Superior temporal gyrus (tissue), 1 donor: ENCODE measurements at regions not wholly inside any gene's neighbourhood (a gene's known extent, or its start where the extent isn't known, plus 50 kb on each side); places are given as distances from the start of the nearest gene placed in this dataset.
"Not testable (repeated sequence)": the region's sequence is repeated elsewhere in the genome, so short reads cannot be mapped to it uniquely, and the experiment has no call there.

ENCODE experiments used
- DNase-seq: peaks from one replicate; pipeline ENCODE4 v3.0.0-alpha.2; 2016; ENCODE audit errors: extremely low spot score

DNA sequence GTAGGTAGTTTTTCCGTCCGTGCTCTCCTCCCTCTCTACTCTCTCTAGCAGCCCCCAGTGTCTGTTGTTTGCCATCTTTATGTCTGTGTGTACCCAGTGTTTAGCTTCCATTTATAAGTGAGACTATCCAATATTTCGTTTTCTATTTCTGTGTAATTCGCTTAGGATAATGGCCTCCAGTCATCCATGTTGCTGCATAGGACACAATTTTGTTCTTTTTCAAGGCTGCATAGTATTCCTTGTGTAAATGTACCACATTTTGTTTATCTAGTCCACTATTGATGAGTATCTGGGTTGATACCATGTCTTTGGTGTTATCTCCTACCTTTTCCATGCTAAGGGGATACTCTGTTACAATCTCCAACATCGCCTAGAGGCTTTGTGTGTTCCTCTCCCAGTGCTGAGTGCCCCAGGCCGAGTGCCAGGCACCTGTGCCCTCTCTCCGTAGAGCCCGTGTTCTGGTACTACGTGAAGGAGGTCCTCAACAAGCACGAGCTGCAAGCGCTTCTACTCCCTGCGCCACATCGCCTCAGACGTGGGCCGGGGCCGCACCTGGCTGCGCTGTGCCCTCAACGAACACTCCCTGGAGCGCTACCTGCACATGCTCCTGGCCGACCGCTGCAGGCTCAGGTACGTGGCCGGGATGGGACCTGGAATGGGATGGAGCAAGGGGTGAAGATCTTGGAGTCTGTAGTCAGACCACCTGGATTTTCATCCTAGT, 51.0 kb downstream of the NPIPB11 start:
- DNase-seq = not testable (repeated sequence)

DNA sequence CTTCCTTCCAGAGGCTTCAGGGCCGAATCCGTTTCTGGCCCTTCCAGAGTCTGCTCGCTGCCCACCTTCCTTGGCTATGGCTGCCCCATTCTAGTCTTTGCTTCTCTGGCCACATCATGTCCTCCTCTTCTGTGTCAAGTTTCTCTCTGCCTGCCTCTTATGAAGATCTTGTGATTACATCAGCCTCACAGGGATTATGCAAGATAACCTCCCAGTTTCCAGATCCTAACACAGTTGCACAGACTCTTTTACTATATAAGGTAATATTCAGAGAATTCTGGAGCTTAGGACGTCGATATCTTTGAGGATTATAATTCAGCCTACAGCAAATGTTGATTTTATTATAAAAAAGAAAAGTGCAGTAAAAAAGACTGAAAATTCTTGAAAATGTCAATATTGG, 52.1 kb downstream of the NPIPB11 start:
- not testable (repeated sequence) for DNase-seq

DNA sequence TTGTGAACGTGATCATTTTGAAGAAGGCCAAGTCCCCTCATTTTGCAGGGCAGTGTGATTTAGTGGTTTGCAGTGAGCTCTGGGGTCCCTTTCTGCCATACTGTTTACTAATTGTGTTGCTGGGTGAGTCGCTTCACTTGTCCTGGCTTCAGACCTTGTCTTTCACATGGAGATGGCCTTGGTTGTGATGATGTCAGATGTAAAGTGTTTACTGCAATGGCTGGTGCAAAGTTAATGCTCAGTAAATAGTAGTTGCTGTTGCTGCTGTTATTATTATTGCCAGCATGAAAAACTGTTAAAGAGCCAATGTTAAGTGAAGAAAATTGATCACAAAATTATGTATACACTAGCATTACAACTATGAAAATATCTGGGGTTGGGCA, 53.9 kb downstream of the NPIPB11 start:
- not testable (repeated sequence) for DNase-seq

DNA sequence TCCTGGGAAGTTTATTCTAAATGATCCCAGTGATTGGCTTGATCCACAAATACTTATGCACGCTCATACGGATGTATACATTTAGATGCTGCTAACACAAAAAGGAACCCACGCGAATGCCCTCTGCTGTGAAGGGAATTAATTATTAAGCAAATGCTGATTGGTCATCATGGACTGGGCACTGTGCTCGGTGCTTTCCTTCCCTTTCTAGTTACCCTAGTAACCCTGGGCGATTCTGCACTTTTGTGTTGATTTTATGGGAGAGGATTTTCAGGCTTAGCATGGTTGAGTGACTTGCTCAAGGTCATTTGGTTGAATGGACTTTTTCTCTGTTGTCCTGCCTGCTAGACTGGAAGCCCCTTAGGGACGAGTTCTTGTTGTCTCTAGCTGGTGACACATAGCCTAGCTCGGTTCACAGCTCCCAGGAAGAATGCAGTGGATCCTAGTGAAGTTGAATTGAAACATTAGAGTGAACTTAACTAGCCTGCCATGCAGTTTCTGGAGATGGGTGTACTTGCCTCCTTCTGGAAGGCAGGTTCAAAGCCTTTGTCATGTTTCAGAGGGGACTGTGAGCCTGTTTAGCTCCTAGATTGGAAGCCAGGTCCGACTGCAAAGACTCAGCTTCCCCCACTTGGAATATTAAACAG, 54.4 kb downstream of the NPIPB11 start:
- DNase-seq = not testable (repeated sequence)

DNA sequence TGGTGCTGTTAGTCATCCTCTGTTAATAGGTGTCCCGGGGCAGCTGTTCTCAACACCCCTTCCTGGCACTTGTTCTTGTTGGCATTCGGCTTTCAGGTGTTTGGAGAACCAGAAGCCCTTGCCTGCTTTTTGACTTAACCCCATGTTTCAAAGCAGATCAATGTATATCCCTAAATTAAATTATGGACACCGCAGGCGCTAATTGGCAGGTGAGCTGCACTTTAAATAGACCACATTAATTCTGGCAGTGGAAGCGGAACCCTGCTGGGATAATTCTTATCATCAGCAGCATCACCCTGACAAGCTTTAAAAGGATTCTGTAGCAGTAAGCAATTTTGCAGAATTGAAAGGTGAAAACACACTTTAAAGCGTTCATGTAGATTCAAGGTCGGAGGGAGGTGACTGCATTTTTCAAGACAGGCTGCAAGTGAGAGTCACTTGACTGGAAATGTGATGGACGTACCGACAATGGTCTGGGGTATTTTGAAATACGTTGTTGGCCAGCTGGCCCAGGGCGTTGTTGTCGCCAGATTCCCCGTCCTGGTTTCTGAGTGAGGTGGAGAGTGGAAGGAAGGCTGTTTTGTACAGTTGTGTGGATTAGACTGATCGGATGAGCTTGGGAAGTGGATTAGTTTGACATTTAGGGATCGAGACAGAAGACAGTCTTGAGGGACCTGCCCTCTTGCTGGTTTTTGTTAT, 55.1 kb downstream of the NPIPB11 start:
- DNase-seq = not testable (repeated sequence)

DNA sequence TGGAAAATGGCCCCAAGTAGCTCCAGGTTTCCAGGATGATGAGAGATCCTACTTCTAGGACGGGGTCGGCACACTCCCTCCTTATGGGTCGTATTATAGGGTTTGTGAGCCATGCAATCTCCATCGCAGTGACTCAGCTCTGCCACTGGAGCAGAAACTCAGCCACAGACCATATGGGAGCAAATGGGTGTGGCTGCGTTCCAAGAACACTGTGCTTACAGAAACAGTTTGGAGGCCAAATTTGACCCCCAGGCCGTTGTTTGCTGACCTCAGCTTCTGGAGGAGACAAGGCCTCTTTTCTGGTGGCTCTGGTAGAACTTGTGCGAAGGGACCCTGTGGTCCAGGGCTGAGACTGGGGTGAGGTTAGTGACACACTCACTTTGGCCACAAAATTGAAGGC, 56.5 kb downstream of the NPIPB11 start:
- DNase-seq = not testable (repeated sequence)

DNA sequence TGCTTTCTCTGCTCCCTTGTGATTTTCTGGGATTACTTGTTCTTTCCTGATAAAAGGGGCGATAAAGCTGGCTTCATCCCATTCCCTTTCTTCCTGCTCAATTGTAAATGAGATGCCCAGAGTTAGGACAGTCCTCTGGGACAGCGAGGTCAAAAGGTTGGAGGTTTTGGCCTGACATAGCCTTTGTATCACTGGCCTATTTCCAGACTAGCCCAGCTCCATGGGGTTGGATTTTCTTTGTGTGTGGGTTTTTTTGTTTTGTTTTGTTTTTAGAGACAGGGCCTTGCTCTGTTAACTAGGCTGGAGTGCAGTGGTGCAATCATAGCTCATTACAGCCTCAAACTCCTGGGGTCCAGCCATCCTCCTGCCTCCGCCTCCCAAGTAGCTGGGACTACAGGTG, 57.8 kb downstream of the NPIPB11 start:
- DNase-seq = not testable (repeated sequence)

DNA sequence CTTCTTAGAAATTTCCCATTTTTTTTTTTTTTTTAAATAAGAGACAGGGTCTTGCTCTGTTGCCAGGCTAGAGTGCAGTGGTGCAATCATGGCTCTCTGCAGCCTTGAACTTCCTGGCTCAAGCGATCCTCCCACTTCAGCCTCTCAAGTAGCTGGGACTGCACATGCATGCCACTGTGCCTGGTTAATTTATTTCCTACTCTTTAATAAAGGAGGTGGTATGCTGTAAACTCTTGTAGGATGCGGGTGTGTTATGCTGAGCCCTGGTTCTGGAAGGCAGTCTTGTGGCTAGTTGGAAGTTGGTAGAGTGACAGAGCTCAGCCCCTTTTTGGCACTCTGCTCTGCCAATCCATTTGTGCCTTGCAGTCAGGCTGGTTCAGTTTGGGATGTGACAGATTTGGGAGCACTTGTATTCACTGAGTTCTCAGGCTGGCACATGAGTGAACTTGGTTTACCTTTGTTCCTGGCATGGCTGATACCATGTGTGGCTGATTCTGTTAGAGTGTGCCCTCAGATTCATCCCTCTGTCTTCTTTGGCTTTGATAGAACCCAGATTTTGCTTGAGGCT, 58.3 kb downstream of the NPIPB11 start:
- not testable (repeated sequence) for DNase-seq

DNA sequence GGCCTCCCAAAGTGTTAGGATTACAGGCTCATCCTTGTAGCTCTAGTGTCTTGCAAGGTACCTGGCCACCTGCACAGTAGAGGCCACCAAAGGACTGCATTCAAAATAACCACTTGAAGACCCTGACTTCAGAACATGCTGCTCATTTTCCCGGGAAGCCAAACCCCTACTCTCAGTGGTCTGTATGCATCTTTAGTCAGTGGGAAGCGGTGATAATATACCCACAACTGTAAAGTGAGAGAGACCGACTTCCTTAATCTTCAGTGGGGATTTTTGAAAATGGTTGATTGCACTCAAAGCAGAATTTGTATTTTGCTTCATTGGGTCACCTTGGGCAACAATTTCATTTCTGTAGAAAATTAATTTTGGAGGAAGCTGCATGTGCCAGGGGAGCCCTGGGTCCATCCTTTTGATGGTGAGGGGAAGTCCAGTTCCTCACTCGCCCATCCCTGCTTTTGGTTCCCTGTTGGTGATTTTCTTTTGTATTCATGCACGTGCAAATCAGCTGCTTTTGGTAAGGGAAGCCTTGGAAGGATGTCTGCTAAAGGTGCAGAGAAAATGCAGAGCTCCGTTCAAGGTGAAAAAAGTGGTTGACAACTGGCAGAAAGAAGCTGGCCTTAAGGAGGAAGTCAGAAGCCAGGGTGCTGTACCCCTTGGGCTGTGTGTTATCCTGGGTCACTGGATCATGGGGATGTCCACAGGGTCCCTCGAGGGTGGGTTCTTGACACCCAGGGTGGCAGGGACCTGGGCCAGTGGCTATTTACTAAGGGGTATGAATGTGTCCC, 59.5 kb downstream of the NPIPB11 start:
- not testable (repeated sequence) for DNase-seq

DNA sequence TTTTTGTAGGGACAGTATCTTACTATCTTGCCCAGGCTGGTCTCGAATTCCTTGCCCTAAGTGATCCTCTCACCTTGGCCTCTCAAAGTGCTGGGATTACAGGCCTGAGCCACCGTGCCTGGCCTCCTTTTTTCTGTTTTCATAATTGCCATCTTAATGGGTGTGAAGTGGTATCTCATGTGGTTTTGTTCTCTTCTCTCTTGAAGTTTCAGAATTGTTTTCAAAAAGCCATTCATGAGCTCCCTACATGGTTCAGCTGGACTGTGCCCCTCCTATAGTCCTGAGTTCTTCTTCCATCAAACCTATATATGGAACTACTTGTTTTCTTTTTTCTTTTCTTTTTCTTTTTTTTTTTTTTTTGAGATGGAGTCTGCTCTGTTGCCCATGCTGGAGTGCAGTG, 60.3 kb downstream of the NPIPB11 start:
- DNase-seq = not testable (repeated sequence)

DNA sequence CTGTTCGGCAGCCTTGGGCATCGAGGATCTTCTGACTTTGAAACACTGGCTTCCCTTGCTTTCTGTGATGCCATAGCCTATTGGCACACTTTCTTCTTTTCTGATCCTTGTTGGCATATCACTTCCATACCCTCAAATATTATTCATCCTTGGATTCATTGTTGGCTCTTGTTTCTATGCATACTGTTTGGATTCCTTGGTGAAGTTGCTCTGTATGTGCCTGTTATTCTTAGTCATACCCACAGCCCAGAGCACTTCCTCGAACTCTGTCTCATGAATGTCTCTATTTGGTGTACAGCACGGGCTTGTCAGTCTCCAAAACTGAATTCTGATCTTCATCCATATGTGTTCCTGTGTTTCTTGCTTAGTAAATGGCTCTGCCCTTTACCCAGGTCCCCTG, 63.6 kb downstream of the NPIPB11 start:
- DNase-seq = not testable (repeated sequence)

DNA sequence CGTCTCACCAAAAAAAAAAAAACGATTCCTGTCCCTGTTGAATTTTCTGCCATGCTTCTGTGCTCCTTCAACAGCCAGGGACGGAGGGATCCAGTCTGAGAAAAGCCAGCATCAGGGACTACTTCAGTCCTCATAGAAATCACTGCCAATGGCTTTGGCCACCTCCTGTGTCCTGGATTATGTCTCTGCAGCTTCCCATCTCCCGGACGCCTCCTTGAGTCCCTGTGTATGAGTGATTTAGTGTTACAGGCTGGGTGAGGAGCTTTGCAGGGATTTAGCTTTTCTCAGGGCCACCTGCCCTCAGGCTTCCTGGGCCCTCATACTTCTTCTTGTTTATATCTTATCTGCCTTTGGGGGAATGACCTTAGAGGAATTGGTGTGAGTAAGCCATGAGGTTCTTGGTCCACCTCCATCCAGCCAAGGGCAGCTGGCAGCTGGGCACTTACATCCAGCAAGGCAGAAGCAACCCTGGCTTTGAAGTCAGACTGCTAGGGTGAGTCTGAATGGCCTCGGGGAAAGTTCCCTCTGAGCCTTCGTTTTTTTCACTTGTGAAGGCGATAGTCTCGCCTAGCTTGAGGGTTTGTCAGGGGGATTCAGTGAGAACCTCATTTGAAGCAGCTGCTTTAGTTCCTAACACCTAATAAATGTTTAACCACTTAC, 65.6 kb downstream of the NPIPB11 start:
- DNase-seq = not testable (repeated sequence)

DNA sequence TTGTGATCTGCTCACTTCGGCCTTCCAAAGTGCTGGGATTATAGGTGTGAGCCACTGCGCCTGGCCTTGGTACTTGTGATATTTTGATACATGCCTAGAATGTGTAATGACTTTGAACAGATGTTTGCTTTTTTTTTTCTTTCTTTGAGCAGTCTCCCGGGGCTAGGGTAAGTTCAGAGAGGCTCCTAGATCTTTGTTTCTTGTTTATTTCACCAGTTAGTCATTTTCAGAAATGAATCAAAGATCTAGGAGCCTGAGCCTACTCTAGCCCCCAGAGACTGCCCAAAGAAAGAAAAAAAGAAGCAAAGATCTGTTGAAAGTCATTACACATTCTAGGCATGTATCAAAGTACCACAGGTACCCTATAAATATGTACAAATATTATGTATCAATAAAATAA, 66.3 kb downstream of the NPIPB11 start:
- not testable (repeated sequence) for DNase-seq

DNA sequence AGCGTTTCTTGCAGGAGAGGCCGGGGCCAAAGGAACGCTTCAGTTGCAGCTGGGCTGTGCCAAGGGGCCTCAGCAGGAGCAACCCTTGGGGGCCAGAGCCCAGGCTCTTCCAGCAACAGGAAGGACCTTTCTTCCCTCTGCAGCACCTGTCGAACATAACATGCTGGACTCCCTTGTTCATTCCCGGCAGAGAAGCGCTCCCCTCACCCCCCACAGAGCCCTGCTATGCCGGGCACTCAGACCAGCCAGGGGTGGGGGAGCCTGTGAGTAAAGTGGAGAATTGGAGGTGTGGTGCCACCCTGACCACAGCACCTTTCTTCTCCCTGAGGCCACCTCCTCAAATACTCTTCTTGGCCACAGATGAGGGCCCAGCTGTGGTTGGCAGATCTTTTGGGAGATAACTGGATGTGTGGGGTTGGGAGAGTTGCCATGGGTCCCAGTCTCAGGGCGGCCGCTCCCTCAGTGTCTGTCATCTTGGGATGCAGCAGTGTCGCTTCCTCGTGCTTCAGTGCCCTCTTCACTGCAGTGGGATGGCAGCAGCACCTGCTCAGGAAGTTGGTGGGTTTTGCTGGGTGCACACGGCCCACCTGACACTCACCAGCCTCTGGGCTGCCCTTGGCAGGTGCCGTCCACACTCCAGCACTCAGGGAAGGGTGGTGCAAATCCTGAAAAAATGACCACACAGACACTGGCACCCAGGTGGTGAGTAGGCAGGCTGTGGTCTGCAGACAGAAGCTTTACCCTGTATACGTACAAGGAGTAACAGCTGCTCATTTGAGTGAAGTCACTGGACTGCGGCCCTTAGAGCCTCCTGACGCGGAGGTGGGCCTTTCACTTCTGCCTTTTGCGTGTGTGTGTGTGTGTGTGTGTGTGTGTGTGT, 67.5 kb downstream of the NPIPB11 start:
- not testable (repeated sequence) for DNase-seq

DNA sequence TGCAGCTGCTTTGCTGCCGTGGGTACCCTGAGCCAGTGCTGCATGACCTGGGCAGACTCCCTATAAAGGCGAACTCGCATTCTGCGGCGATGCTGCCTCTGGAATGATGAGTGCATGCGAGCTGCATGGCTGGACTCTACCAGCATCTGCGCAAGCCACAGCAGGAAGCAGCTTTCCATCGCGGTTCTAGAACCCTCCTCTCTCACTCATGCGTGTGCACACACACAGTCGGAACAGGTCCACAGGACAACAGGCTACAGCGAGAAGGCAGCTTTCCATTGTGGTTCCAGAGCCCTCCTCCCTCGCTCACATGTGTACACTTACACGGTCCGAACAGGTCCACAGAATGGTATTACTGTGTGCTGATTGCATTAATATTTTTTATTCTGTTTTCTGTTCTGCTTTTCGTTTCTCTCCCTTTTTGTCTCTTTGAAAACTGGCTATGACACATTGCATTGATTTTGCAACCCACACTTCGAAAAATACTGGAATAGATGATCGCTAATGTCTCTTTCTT, 69.1 kb downstream of the NPIPB11 start:
- DNase-seq = not testable (repeated sequence)

DNA sequence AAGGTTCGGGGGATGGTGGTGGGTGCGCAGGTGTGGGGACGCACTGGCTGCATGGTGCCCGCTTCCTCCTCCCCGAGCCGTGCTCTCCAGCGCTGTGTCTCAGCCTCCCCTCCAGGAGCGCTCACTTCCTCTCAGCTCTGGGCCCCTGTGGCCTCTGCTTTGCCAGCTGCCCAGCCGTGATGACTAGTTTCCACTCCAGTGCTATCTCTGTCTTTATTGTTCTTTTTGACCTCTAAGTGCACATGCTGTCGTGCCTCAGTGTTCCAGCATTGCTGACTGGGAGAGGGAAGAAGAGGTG, 71.0 kb downstream of the NPIPB11 start:
- not testable (repeated sequence) for DNase-seq

DNA sequence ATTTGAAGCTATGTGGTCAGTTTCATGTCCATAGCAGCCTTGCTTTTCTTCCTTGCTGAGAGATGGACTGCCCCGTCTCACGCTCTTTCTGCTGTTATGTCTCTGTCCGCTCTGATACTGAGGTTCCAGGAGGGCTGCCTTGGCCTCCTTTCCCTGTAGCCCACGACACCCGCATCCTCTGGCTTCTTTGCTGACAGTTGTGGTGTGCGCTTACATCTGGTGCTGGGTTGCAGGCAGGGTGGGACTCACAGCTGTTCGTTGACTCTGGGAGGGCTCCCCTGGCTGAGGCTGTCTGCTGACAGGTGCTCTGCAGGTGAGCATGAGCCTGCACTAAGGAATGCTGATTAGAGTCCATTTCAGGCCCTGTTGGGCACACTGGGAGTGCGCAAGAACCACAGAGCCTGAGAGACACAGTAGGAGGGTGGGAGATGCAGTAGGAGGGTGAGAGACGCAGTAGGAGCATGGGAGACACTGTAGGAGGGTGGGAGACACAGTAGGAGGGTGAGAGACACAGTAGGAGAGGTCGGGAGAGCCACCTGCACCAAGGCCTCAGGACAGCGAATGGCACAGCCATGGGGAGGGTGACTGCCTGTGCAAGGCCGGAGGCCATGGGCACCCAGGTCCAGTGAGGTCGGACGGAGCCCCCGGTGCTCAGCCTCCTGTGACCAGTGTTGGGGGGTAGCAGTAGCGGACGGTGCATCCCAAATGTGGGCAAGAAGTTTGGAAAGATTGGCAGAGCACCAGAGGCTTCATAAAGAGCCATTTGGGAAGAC, 71.5 kb downstream of the NPIPB11 start:
- not testable (repeated sequence) for DNase-seq

DNA sequence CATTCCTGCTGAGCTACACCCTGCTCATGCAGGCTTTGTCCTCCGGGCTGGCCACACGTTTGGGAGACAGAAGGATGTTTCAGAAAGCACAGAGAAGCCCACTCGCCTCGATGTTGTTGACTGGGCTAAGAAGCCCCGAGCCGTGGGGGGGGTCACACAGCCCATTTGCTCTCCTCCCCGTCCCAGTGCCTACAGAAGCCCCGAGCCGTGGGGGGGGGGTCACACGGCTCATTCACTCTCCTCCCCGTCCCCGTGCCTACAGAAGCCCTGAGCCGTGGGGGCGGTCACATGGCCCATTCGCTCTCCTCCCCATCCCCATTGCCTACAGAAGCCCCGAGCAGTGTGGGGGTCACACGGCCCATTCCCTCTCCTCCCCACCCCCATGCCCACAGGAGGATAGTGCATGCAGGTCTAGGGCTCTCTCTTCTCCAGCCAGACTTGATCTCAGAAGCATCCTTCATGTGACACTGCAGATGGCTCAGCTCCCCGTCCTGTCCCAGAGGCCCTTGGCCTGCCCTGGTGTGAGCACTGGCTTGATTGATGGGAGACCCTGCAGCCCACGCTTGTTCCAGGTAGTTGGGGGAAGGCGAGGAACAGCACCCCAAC, 72.9 kb downstream of the NPIPB11 start:
- not testable (repeated sequence) for DNase-seq

DNA sequence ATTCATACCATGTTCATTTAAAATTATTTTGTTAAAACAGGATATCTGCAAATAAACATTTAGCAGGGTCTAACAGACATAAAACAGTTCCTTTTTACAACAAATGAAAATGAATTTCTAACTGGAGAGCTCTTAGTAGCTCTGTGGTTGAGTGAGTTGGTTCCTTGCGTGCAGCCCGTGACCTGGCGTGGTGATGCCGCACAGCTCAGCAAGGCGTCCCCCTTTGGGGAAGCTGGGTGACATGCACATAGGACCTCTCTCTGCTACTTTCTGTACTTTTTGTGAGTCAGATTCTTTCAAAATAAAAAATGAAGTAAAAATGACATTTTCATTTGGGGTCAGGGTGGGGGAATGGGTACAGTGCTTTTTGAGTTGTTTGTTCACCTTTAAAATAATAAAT, 75.9 kb downstream of the NPIPB11 start:
- DNase-seq = not testable (repeated sequence)
